ENCODE measurements at regions not wholly inside any gene's neighbourhood (a gene's known extent, or its start where the extent isn't known, plus 50 kb on each side); places are given as distances from the start of the nearest gene placed in this dataset.

- no peak for DNase-seq
Measured at GRCh38 chr13:74707291-74707690, 573.1 kb upstream of the KLF12 start.

GRCh38 chr13:74706801-74707200, 572.6 kb upstream of the KLF12 start:
- no peak for DNase-seq

- no peak for DNase-seq
Measured at GRCh38 chr13:74705438-74705837, 571.2 kb upstream of the KLF12 start.

- no peak for DNase-seq
Measured at GRCh38 chr13:74703855-74704387, 569.7 kb upstream of the KLF12 start.

- DNase-seq = no peak
Measured at GRCh38 chr13:74696148-74696922, 562.1 kb upstream of the KLF12 start.

- no peak for DNase-seq
Measured at GRCh38 chr13:74695021-74695800, 561.0 kb upstream of the KLF12 start.

- no peak for DNase-seq
Measured at GRCh38 chr13:74687442-74688182, 553.4 kb upstream of the KLF12 start.

GRCh38 chr13:74683411-74683810, 549.2 kb upstream of the KLF12 start:
- no peak for DNase-seq

GRCh38 chr13:74682746-74683145, 548.5 kb upstream of the KLF12 start:
- no peak for DNase-seq

GRCh38 chr13:74681891-74682290, 547.7 kb upstream of the KLF12 start:
- DNase-seq = no peak

GRCh38 chr13:74678308-74678965, 544.2 kb upstream of the KLF12 start:
- DNase-seq = no peak

GRCh38 chr13:74675972-74676371, 541.8 kb upstream of the KLF12 start:
- DNase-seq = no peak

GRCh38 chr13:74675182-74675581, 541.0 kb upstream of the KLF12 start:
- DNase-seq = no peak

GRCh38 chr13:74674720-74675119, 540.5 kb upstream of the KLF12 start:
- no peak for DNase-seq

GRCh38 chr13:74669149-74669548, 534.9 kb upstream of the KLF12 start:
- DNase-seq = no peak

- DNase-seq = no peak
Measured at GRCh38 chr13:74667656-74668203, 533.5 kb upstream of the KLF12 start.

- no peak for DNase-seq
Measured at GRCh38 chr13:74662905-74663304, 528.7 kb upstream of the KLF12 start.

- DNase-seq = no peak
Measured at GRCh38 chr13:74661851-74662250, 527.6 kb upstream of the KLF12 start.

- DNase-seq = no peak
Measured at GRCh38 chr13:74657765-74658164, 523.6 kb upstream of the KLF12 start.

GRCh38 chr13:74651121-74651520, 516.9 kb upstream of the KLF12 start:
- DNase-seq = no peak

GRCh38 chr13:74647991-74648390, 513.8 kb upstream of the KLF12 start:
- no peak for DNase-seq

- no peak for DNase-seq
Measured at GRCh38 chr13:74647211-74647610, 513.0 kb upstream of the KLF12 start.
